GM10248 (cell line): ENCODE measurements at regions not wholly inside any gene's neighbourhood (a gene's known extent, or its start where the extent isn't known, plus 50 kb on each side); places are given as distances from the start of the nearest gene placed in this dataset.

Experiments
- CTCF ChIA-PET: fragments of 300-600 bp; sonication (Branson Sonifier 250); formaldehyde crosslinking; extraction: SDS; loops from one replicate; lab custom pipeline; 2021; ENCODE audit warnings: antibody characterized with exemption; lab: Yijun Ruan, JAX
- POLR2A ChIA-PET: fragments of 350-650 bp; sonication (Branson Sonifier 250); formaldehyde crosslinking; extraction: SDS; loops from one replicate; lab custom pipeline; 2020; ENCODE audit warnings: antibody characterized with exemption; lab: Yijun Ruan, JAX
- DNase-seq: peaks from one replicate; pipeline ENCODE4 v3.0.0; 2012; ENCODE audit errors: extremely low spot score
- CTCF ChIP-seq: IDR thresholded peaks from 2 replicates; pipeline ENCODE4 v1.5.1; 2012; ENCODE audit warnings: mild to moderate bottlenecking, low read depth; ENCODE audit errors: extremely low read depth, missing control alignments, control extremely low read depth

- no peak for DNase-seq
- POLR2A ChIA-PET, result no interaction called here
These were observed 76.3 kb upstream of the ATP2B2 start for GRCh38 chr3:10581716-10582115.

DNA sequence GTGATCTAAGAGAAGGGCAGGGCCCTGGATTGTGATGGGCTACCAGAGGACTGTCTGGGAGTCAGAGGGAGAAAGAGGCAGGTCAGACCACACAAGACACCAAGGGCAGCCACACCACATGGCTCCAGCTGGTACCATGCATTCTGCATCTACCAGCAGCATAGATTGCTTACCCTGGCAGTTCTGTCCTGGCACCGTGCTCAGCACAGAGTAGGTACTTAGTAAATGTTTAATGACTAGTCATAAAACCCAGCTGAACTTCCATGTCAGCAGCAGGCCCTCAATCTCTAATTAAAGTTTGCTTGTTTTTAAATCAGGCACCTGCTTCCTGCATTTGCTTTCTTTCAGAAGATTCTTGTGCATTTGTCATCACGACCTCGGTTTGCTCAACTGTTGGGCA, 77.3 kb upstream of the ATP2B2 start:
- TF ChIP-seq CTCF, result no peak
- CTCF ChIA-PET, result no interaction called here
- no peak for DNase-seq

More at GRCh38 chr3:10581716-10582115, 76.3 kb upstream of the ATP2B2 start:
- CTCF ChIA-PET, result no interaction called here
- TF ChIP-seq CTCF, result no peak

DNA sequence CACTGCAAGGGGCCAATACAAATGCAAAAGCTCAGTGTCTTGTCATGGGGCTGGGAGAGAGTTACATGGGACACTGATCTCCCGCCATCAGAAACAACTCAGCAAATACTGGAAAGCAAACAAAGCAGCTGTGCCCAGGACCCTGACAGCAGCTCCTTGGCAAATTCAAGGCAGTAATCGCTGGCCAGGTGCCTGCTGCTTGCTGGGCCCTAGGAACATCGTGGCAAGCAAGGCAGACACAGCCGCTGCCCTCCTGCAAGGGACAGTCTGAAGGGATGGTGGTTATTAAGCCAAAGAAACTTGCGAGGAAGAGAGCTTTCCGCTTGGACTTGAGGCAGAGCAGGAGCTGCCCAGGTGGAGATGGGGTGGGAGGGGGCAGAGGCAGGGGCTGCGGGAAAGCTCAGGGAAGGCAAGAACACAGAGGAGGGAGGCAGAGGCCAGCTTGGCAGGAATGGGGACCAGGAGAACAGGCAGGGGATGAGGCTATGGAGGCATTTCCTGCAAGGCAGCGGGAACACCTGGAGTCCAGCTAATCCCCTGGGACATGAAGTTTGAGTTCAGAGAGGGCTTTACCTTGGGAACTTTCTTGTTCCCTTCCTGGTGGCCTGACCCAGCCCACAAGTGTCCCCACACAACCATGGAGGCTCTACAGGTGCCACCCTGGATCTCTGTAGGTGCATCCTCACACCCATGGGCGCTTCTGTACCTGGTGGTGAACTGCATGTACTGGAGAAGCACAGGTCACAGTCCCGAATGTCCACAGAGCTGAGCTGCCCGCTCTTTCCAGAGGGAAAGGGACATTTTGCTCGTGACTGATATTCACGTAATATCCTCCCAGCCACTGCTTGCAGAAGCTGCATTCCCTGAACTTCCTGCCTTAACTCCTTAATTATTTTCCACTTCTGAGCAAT, 78.7 kb upstream of the ATP2B2 start:
- ChIA-PET POLR2A (no interaction called here), CTCF (interaction anchor here (1.5 kb wide), 1 partner anchor 36 kb away, joined by 3 read pairs; no protein-coding TSS in a partner anchor)
- no peak for TF ChIP-seq CTCF
- DNase-seq, result no peak

More for the DNA sequence above, 77.3 kb upstream of the ATP2B2 start:
- POLR2A ChIA-PET, result no interaction called here

GRCh38 chr3:10585945-10586344, 80.6 kb upstream of the ATP2B2 start:
- DNase-seq, result no peak
- TF ChIP-seq CTCF, result no peak
- CTCF ChIA-PET, result no interaction called here
- POLR2A ChIA-PET, result no interaction called here

DNA sequence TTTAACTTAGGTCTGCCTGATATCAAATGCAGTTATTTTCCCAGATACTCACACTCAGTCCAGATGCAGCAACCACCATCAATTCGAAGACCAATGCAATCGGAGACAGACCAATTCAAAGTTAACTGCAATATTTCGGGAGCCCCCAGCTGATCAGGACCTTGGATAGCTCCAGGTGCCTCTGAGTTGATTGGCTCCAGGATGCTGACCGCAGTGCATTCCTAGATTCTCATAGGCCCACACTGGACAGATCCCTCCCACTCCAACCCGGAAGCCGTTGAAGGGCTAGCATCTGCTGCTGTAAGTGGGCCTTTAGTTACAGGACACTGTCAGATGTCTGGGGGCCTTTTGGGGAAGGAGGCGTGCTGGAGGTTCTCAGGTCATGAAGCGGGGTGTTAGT, 89.5 kb upstream of the ATP2B2 start:
- POLR2A ChIA-PET, result no interaction called here
- CTCF ChIA-PET, result no interaction called here
- peak; percentile 50 for DNase-seq
- no peak for TF ChIP-seq CTCF

DNA sequence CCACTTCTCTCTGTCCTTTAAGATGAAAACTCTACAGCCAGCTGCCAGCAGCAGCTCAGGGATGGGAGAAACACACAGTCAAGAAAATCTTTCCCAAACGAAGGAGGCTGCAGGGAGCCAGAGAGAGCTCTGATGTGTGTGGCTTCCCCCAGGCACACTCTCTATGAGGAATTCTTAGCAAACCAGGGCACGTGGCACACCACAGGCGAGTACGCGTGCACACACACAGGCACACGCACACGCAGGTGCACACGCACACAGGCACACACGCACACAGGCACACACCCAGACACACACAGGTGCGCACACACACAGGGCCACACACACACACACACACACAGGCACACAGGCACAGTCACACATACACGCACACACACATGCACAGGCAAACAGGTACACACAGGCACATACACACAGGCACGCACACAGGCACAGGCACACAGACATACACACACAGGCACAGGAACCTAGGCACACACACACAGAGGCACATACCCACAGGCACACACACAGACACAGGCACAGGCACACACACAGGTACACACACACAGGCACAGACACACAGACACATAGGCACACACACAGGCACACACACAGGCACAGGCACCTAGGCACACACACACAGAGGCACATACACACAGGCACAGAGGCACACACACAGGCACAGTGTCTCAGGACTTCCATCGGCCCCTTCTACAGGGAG, 91.5 kb upstream of the ATP2B2 start:
- CTCF ChIA-PET, result no interaction called here
- no peak for TF ChIP-seq CTCF
- POLR2A ChIA-PET, result no interaction called here
- no peak for DNase-seq
